Gastrocnemius medialis (tissue), 4 donors: ENCODE measurements at regions not wholly inside any gene's neighbourhood (a gene's known extent, or its start where the extent isn't known, plus 50 kb on each side); places are given as distances from the start of the nearest gene placed in this dataset.

Source experiments
- POLR2A ChIP-seq, 2 donors: fragments of 450-650 bp; IDR thresholded peaks; one replicate each; pipeline ENCODE4 v1.6.1; 2017; ENCODE audit warnings: antibody characterized with exemption in 2 of 2, mild to moderate bottlenecking in 2 of 2, moderate library complexity in 2 of 2
- TF ChIP-seq, protein P1 (sequence below), 5 experiments: fragments of 450-650 bp in 3 of 5; fragments of 200-600 bp in 2 of 5; sonication (generic) in 2 of 5; IDR thresholded peaks in 4 of 5; conservative IDR thresholded peaks in 1 of 5; 1 replicate in 4 of 5; 2 replicates in 1 of 5; pipeline ENCODE4 v1.5.1; 2016 to 2019; ENCODE audit warnings: antibody characterized with exemption in 5 of 5, mild to moderate bottlenecking in 3 of 5, moderate library complexity in 3 of 5

DNA sequence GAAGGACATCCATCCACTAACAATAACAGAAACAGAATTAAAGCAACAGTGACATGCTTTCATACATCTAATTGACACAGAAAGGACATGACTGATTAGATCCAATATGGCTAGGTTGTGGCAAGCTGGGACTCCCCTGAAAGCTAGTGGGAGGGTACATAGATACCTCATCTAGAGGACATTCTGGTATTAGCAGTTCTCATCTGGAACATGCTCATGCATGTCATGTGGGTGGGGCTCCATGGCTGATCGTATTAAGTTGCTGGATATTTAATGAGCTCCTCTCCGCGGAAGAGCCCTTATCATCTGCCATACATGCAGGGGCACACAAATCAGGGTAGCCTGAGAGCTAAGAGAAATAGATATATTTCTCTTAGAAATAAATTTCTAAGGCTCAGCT is 358.9 kb downstream of the ICE1 start:
- TF ChIP-seq, protein P1, sequence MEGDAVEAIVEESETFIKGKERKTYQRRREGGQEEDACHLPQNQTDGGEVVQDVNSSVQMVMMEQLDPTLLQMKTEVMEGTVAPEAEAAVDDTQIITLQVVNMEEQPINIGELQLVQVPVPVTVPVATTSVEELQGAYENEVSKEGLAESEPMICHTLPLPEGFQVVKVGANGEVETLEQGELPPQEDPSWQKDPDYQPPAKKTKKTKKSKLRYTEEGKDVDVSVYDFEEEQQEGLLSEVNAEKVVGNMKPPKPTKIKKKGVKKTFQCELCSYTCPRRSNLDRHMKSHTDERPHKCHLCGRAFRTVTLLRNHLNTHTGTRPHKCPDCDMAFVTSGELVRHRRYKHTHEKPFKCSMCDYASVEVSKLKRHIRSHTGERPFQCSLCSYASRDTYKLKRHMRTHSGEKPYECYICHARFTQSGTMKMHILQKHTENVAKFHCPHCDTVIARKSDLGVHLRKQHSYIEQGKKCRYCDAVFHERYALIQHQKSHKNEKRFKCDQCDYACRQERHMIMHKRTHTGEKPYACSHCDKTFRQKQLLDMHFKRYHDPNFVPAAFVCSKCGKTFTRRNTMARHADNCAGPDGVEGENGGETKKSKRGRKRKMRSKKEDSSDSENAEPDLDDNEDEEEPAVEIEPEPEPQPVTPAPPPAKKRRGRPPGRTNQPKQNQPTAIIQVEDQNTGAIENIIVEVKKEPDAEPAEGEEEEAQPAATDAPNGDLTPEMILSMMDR (IDR thresholded peaks at IDR 0.05 in 4 of 5, conservative IDR thresholded peaks at IDR 0.05 in 1 of 5), result no peak
- no peak for TF ChIP-seq POLR2A (IDR thresholded peaks at IDR 0.05)
